CD4-positive, alpha-beta T cell treated with Interleukin-4 for 4 hours (primary cell): ENCODE measurements at regions not wholly inside any gene's neighbourhood (a gene's known extent, or its start where the extent isn't known, plus 50 kb on each side); places are given as distances from the start of the nearest gene placed in this dataset.
"Not testable (repeated sequence)": the region's sequence is repeated elsewhere in the genome, so short reads cannot be mapped to it uniquely, and the experiment has no call there.

Source experiments
- DNase-seq: peaks from one replicate; pipeline ENCODE4 v3.0.0-alpha.2; 2020

DNA sequence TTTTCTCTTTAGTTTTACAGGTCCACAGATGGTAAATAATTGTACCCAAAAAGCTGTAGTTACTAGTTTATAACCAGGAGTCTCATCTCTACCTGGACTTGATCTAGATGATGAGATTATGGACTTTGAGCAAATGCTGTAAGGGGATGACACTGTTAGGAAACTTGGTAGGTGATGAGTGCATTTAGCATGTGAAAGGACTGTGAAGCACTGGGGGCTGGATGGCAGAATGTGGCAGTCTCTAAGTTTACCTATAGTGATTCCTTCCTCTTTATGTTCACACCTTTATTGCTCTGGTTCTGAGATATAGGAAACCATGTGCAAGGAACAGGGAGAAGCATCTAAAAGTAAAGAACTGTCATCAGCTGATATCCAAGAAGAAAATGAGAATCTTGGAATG is 230.7 kb upstream of the CHORDC1 start:
- DNase-seq, result no peak

DNA sequence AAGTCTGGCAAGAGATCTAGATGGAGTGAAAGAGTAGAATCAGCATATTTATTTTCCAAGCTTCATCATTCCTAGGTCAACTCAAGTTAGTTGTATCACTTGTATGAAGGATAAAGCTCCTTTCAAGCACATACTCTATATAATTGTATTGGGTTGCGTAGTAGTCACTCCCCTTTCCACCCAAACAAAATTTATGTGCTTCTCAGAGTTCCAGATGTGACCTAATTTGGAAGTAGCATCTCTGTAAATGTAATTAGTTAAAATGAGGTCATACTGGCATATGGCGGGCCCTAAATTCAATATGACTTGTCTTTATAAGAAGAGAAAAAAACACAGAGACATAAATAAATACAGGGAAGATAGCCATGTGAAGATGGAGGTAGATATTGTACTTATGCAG is 226.8 kb upstream of the CHORDC1 start:
- DNase-seq, result no peak

DNA sequence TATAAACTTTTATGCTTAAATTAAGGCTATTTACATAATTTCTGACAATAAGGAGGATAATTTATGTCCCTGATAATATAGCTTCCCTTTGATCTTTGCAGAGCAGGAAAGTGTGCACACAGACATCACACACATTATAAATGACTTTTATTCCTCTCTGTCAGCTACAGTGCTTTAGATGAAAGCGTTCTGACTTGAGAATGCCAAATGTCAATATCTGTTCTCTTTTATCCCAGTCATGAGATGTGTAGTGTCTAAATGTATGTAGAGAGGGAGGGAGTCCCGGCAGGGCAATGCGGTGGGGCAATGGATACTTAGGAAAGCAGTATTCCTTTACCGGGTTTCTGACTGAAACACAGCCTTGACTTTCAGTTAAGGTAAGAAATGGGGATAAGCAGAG is 225.4 kb upstream of the CHORDC1 start:
- DNase-seq, result no peak

DNA sequence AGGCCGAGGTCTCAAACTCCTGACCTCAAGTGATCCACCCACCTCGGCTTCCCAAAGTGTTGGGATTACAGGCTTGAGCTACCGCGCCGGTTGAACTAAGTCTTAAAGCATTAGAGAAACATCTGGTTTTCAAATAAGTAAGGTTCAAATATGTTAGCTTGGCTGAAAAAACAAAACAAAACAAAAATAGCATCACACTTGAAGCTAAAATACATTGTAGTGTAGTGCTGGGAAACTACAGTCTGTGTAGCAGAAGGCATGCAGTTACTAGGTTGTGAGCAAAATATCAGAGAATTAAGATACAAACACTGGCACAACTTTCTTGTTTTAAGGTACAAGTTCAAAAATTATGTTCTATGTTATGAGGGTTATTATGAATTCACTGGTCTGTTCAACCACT is 224.8 kb upstream of the CHORDC1 start:
- DNase-seq, result no peak

DNA sequence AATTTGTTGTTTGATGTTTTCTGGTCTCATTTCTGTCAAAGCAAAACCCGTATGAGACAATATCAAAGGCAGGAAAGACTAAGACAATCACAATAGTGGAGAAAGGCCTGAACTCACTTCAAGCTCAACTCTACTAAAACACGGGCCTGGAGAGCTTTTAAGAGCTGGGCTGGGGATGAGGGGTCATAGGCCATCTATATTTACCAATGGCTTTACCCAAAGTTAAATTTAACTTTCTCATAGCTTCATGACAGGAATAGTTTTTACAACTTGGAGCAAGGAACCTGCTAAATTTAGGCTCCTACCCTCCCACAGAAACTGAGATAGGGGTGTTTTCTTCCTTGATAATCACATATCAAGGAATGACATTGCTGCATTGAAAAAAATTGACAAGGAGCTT is 223.4 kb upstream of the CHORDC1 start:
- DNase-seq, result no peak

GRCh38 chr11:90438069-90438468 is 215.2 kb upstream of the CHORDC1 start:
- DNase-seq, result no peak

GRCh38 chr11:90434858-90435257 is 212.0 kb upstream of the CHORDC1 start:
- DNase-seq, result no peak

- no peak for DNase-seq
Observed at GRCh38 chr11:90428836-90429235, 206.0 kb upstream of the CHORDC1 start.

GRCh38 chr11:90426442-90426841 is 203.6 kb upstream of the CHORDC1 start:
- DNase-seq, result no peak

- DNase-seq, result no peak
Observed at GRCh38 chr11:90423378-90423777, 200.5 kb upstream of the CHORDC1 start.

DNA sequence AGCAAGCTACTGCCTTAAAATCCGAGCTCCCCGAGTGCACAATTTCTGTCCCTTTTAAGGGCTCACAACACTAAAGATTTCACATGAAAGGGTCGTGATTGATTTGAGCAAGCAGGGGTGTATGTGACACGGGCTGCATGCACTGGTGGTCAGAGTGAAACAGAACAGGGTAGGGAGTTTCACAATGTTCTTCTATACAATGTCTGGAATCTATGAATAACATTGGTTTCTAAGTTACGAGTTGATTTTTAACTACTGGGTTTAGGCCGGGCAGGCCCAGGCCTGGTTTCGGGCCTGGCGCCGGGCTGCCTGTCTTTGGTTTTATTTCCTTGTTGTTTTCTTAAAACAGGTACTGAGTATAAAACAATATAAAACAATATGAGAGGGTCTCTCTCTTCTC is 199.9 kb upstream of the CHORDC1 start:
- not testable (repeated sequence) for DNase-seq

DNA sequence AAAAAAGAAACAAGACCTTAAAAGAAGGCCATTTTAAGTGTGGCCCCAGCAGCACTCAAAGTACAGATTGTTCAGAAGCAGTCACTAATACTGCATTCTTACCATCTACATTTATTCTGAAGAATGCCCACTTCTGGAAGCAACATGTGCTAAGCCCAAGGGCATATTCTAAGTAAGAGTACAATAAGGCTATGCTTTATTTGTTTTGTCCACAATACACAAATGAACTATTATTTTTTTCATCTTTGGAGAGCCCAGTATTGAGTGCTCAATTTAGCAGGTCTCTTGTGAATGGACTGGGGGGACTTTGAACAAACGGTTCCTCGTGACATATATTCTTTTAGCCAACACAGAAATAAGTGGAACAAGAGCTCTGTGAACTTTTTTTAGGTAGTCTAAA is 191.4 kb upstream of the CHORDC1 start:
- DNase-seq, result no peak

GRCh38 chr11:90407350-90407749 is 184.5 kb upstream of the CHORDC1 start:
- DNase-seq, result no peak

GRCh38 chr11:90392692-90393091 is 169.8 kb upstream of the CHORDC1 start:
- DNase-seq, result no peak

- DNase-seq, result no peak
Observed at GRCh38 chr11:90391756-90392155, 168.9 kb upstream of the CHORDC1 start.

- no peak for DNase-seq
Observed at GRCh38 chr11:90380206-90380605, 157.4 kb upstream of the CHORDC1 start.

DNA sequence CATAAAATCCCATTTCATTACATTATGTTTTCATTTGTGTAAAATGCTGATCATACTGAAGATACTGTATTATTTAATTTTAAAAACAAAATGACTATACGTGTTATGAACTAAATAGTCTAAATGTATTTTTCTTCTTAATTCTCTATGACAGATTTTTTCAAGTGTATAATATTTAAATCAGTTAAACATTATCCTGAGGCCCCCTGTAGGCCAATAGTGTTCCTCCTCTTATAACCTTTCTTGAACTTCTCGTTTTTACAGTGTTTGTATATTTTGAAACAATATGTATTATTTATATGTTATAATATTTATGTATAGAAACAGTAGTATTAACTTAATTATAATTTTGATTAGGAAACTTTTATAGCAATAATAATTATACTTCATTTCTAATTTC is 151.1 kb upstream of the CHORDC1 start:
- no peak for DNase-seq

DNA sequence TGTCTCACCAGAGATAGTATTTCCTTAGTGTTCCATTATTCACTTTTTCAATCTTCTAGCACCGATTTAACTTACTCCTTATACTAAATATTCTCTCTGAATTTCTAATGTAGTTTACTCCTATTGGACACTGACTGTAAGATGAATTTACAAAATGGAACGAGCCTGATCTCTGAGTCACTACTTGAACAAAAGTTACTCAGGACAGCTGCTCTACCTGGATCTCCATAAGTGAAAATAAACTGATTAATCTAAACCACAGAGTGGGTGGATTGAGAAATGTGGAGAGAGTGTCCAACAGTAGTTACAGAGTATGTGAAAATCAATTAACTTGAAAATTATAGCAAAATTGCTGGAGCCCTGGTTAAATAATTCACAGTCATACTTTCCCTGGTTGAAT is 141.7 kb upstream of the CHORDC1 start:
- no peak for DNase-seq

DNA sequence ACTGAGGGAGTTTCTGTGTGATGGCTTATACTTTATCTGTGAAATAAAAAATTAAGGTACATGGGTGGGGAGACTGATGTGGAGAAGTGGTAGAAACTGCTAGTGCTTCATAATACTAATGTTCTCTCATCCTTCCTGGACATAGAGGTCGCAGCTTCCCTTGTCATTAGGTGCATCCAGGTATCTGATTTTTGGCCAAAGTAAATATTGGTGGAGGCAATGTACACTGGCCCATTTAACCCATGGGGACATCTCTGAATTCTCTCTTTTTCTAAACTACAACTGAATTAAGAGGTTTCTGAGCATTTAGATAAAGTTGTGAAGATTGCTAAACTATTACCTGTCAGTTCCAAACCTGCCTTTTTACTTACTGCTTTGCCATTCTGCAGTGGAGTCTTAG is 140.9 kb upstream of the CHORDC1 start:
- DNase-seq, result no peak

GRCh38 chr11:90355200-90355599 is 132.4 kb upstream of the CHORDC1 start:
- DNase-seq, result no peak

DNA sequence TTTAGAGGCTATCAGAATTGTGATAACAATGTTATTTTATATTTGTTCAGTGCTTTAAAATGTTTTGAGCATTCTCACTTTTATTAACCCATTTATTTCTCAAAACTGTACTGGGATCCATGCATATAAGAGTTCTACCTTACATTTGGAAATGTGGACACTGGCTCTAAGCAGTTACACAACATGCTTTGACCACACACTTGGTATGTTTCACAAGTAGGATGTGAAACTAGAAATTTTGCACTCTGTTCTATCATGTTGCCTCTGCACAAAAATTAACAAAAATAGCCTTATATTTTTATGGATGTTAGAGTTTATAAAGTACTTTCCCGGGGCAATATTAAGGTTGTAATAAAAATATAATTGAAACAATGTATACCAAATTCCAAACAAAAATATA is 126.9 kb upstream of the CHORDC1 start:
- DNase-seq, result no peak

DNA sequence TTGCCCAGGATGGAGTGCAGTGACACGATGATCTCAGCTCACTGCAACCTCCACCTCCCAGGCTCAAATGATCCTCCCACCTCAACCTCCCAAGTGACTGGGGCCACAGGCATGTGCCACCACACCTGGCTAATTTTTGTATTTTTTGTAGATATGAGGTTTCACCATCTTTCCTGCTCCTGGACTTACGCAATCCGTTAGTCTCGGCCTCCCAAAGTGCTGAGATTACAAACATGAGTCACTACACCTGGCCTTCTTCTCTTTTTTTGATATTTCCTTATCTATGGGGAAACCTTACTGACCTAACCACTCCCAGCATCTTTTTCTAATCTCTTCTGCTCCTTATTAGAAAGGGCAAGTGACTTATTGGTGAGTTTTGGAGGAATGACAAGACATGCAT is 121.7 kb upstream of the CHORDC1 start:
- DNase-seq, result no peak

DNA sequence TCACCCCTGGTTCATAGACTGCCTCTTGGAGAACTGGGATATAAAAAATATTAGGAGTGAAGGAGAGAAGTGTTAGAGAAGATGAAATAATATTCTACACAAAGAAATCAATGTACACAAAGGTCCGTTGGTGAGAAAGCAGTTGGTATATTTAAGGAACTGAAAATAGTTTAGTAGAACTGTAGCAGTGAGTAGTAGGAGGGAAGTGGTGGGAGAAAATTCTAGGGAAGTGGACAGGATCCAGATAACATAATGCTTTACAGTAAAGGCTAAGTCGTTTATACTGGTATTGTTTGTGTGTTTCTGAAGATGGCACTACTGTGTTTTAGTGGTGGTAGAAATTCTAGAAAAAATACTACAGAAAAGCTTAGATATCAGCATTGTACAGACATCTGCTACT is 120.8 kb upstream of the CHORDC1 start:
- no peak for DNase-seq

DNA sequence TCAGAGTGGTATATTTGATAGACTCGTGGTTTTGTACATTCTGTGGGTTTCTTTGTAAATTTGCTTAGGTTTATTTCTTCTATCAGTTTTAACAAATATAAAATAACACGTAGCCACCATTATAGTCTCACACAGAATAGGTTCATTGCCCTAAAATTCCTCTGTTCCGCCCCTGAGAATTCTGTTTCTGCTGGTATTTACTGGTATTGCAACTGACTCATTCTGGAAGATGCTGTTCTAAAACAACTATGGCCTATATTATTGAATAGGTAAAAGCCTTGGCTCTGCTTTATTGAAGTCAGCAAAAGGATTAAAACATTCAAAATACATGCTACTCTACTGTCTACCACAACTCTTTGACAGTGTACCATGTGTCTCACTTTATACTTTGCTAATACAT is 119.1 kb upstream of the CHORDC1 start:
- no peak for DNase-seq

GRCh38 chr11:90332415-90332814 is 109.6 kb upstream of the CHORDC1 start:
- DNase-seq, result no peak

DNA sequence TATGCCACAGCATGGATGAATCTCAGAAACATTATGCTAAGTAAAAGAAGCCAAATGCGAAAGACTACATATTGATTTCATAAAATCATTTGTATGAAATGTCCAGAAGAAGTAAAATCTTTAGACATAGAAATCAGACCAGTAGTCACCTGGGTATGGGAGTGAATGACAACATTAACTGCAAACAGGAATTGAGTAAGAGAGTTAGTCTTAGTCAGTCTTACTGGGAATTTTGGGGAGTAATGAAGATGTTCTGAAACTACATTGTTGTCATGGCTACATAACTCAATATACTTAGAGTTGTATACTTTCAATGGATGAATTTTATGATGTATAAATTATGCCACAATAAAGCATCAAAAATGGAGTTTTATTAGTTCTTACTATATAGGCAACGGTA is 107.8 kb upstream of the CHORDC1 start:
- no peak for DNase-seq
